GM23338 (cell line): ENCODE measurements at regions not wholly inside any gene's neighbourhood (a gene's known extent, or its start where the extent isn't known, plus 50 kb on each side); places are given as distances from the start of the nearest gene placed in this dataset.

Experiments used
- ATAC-seq: fragments of 200-7000 bp; cut with Tn5 transposase; 3 replicates; pipeline ENCODE4 v1.9.1; 2020
- DNase-seq: peaks from one replicate; pipeline ENCODE4 v3.0.0-alpha.2; 2015; ENCODE audit warnings: low spot score
- H2AFZ ChIP-seq: fragments of 200-600 bp; sonication (generic); 2 replicates; pipeline ENCODE4 v1.8.0; 2016; ENCODE audit warnings: antibody characterized with exemption, mild to moderate bottlenecking, moderate library complexity
- H3F3A ChIP-seq: fragments of 200-600 bp; sonication (generic); replicated peaks from 2 replicates; pipeline ENCODE4 v1.8.0; 2017; ENCODE audit warnings: antibody characterized with exemption, mixed run types, low read depth
- H3K27ac ChIP-seq: fragments of 200-600 bp; sonication (generic); 2 replicates; pipeline ENCODE4 v1.6.1; 2016; ENCODE audit warnings: low read depth
- H3K27me3 ChIP-seq: fragments of 200-600 bp; sonication (generic); 2 replicates; pipeline ENCODE4 v1.8.0; 2016; ENCODE audit warnings: mild to moderate bottlenecking, mixed run types, moderate library complexity; ENCODE audit not compliant: insufficient read depth
- H3K36me3 ChIP-seq: fragments of 200-600 bp; sonication (generic); 2 replicates; pipeline ENCODE4 v1.8.0; 2016; ENCODE audit warnings: mild to moderate bottlenecking; ENCODE audit not compliant: insufficient read depth
- H3K4me1 ChIP-seq: fragments of 200-600 bp; sonication (generic); 2 replicates; pipeline ENCODE4 v1.8.0; 2016; ENCODE audit warnings: mild to moderate bottlenecking, moderate library complexity; ENCODE audit not compliant: insufficient read depth
- H3K4me2 ChIP-seq: fragments of 200-600 bp; sonication (generic); 2 replicates; pipeline ENCODE4 v1.7.1; 2017; ENCODE audit warnings: mixed run types
- H3K4me3 ChIP-seq: fragments of 200-600 bp; sonication (generic); 2 replicates; pipeline ENCODE4 v1.6.1; 2016; ENCODE audit warnings: mixed run types
- H3K79me2 ChIP-seq: fragments of 200-600 bp; sonication (generic); replicated peaks from 2 replicates; pipeline ENCODE4 v1.8.0; 2017; ENCODE audit warnings: mild to moderate bottlenecking; ENCODE audit not compliant: insufficient read depth
- H3K9me2 ChIP-seq: fragments of 200-600 bp; sonication (generic); 2 replicates; pipeline ENCODE4 v1.8.0; 2017; ENCODE audit not compliant: insufficient read depth
- H4K20me1 ChIP-seq: fragments of 200-600 bp; sonication (generic); replicated peaks from 2 replicates; pipeline ENCODE4 v1.8.0; 2017; ENCODE audit warnings: mild to moderate bottlenecking; ENCODE audit not compliant: insufficient read depth
- H3K27ac Mint-ChIP-seq: 2 replicates; pipeline ENCODE4 v1.8.0; 2020; ENCODE audit warnings: inconsistent platforms, mild to moderate bottlenecking, moderate library complexity, mixed read lengths
- H3K27me3 Mint-ChIP-seq: 3 replicates; pipeline ENCODE4 v1.8.0; 2022; ENCODE audit warnings: low read depth, mild to moderate bottlenecking, moderate library complexity, mixed read lengths, inconsistent platforms; ENCODE audit not compliant: insufficient read depth, poor library complexity
- H3K36me3 Mint-ChIP-seq: 3 replicates; pipeline ENCODE4 v1.8.0; 2021; ENCODE audit warnings: low read depth, mild to moderate bottlenecking, inconsistent platforms, moderate library complexity, mixed read lengths
- H3K4me1 Mint-ChIP-seq: 3 replicates; pipeline ENCODE4 v1.8.0; 2020; ENCODE audit warnings: mild to moderate bottlenecking, inconsistent platforms, mixed read lengths
- H3K4me3 Mint-ChIP-seq: 3 replicates; pipeline ENCODE4 v1.8.0; 2021; ENCODE audit warnings: moderate library complexity, mild to moderate bottlenecking, inconsistent platforms, mixed read lengths
- H3K9me3 Mint-ChIP-seq: 3 replicates; pipeline ENCODE4 v1.8.0; 2020; ENCODE audit warnings: moderate library complexity, mild to moderate bottlenecking, inconsistent platforms, mixed read lengths
- CTCF ChIP-seq, 2 experiments: fragments of 200-600 bp in 1 of 2; sonication (generic) in 1 of 2; conservative IDR thresholded peaks; 2 replicates each; pipeline versions ENCODE4 v1.5.1 to v1.6.1; 2016 to 2017; ENCODE audit warnings: antibody characterized with exemption in 2 of 2, low read depth in 2 of 2, mild to moderate bottlenecking in 2 of 2, moderate library complexity in 1 of 2
- ETS1 ChIP-seq: IDR thresholded peaks from 2 replicates; pipeline ENCODE4 v1.6.1; 2016; ENCODE audit warnings: antibody characterized with exemption
- EZH2 ChIP-seq: fragments of 200-600 bp; sonication (generic); IDR thresholded peaks from one replicate; pipeline ENCODE4 v1.8.0; 2017; ENCODE audit warnings: antibody characterized with exemption, mild to moderate bottlenecking, low read depth; ENCODE audit not compliant: unreplicated experiment
- EZH2phosphoT487 ChIP-seq: fragments of 200-600 bp; sonication (generic); IDR thresholded peaks from one replicate; pipeline ENCODE4 v1.8.1; 2018; ENCODE audit warnings: antibody characterized with exemption; ENCODE audit not compliant: unreplicated experiment
- NANOG ChIP-seq: IDR thresholded peaks from 2 replicates; pipeline ENCODE4 v1.6.1; 2016; ENCODE audit warnings: antibody characterized with exemption, borderline replicate concordance
- POLR2AphosphoS5 ChIP-seq: IDR thresholded peaks from 2 replicates; pipeline ENCODE4 v1.6.1; 2016; ENCODE audit warnings: antibody characterized with exemption, low read depth
- REST ChIP-seq: IDR thresholded peaks from one replicate; pipeline ENCODE4 v1.6.1; 2018; ENCODE audit warnings: antibody characterized with exemption; ENCODE audit not compliant: unreplicated experiment
- STAT1 ChIP-seq: IDR thresholded peaks from one replicate; pipeline ENCODE4 v1.6.1; 2016; ENCODE audit warnings: antibody characterized with exemption; ENCODE audit not compliant: unreplicated experiment
- ZNF114 ChIP-seq: fragments of 250-450 bp; sonication (Bioruptor Pico); IDR thresholded peaks from 2 replicates; pipeline ENCODE4 v1.5.0; 2020; ENCODE audit warnings: mild to moderate bottlenecking, moderate library complexity

- Histone ChIP-seq H3K27ac (no peak overlapping the region), H3K4me1 (no peaks in the 10 kb centered on the region), H3K4me2 (no peak overlapping the region), H3F3A (no peaks in the 10 kb centered on the region), H3K79me2 (no peaks in the 10 kb centered on the region), H3K9me2 (peaks cover 4% of the 10 kb centered on the region), H3K27me3 (no peaks in the 10 kb centered on the region), H2AFZ (no peak overlapping the region), H3K36me3 (no peaks in the 10 kb centered on the region), H4K20me1 (no peaks in the 10 kb centered on the region), H3K4me3 (no peak overlapping the region)
- TF ChIP-seq EZH2 (no peak), REST (no peak), NANOG (no peak), EZH2phosphoT487 (no peak)
- Mint-ChIP-seq H3K4me3 (no peak overlapping the region), H3K27ac (no peak overlapping the region), H3K27me3 (peaks cover 6% of the 10 kb centered on the region), H3K36me3 (no peaks in the 10 kb centered on the region), H3K4me1 (no peaks in the 10 kb centered on the region), H3K9me3 (0 out of 3 replicates have a peak, but pooled peaks cover 5% of the 10 kb centered on the region)
- DNase-seq: no peak
- ATAC-seq: no peak
These were observed 196.0 kb upstream of the EDNRA start for GRCh38 chr4:147284935-147285334.

- Mint-ChIP-seq H3K4me3 (no peak overlapping the region), H3K36me3 (no peaks in the 10 kb centered on the region), H3K4me1 (no peaks in the 10 kb centered on the region), H3K27ac (no peak overlapping the region), H3K9me3 (no peaks in the 10 kb centered on the region; the same call in 2 of the 3 replicates), H3K27me3 (peaks cover 9% of the 10 kb centered on the region)
- DNase-seq (no peak), ATAC-seq (no peak)
- Histone ChIP-seq H3K79me2 (no peaks in the 10 kb centered on the region), H3K4me1 (no peaks in the 10 kb centered on the region), H3K9me2 (peaks cover 4% of the 10 kb centered on the region), H2AFZ (no peak overlapping the region), H3K4me2 (no peak overlapping the region), H3K36me3 (no peaks in the 10 kb centered on the region), H3F3A (no peaks in the 10 kb centered on the region), H4K20me1 (no peaks in the 10 kb centered on the region), H3K4me3 (no peak overlapping the region), H3K27ac (no peak overlapping the region), H3K27me3 (no peaks in the 10 kb centered on the region)
- TF ChIP-seq NANOG (no peak), STAT1 (no peak), CTCF (conservative IDR thresholded peaks at IDR 0.05; ENCODE audit: low read depth in 2 of 2) (no peak), POLR2AphosphoS5 (no peak), EZH2phosphoT487 (no peak), ZNF114 (CRISPR knock-in tag) (no peak), ETS1 (no peak)
These were observed 195.1 kb upstream of the EDNRA start for GRCh38 chr4:147285751-147286150.
